Mesothelial cell of epicardium (in vitro differentiated cells): ENCODE measurements at regions not wholly inside any gene's neighbourhood (a gene's known extent, or its start where the extent isn't known, plus 50 kb on each side); places are given as distances from the start of the nearest gene placed in this dataset.

ENCODE experiments used
- DNase-seq, 2 experiments: peaks; one replicate each; pipeline ENCODE4 v3.0.0; 2021; ENCODE audit warnings: low spot score in 2 of 2; ENCODE audit not compliant: unreplicated experiment in 2 of 2
- H3K27ac Mint-ChIP-seq: 2 replicates; pipeline ENCODE4 v1.8.0; 2021; ENCODE audit warnings: mixed read lengths
- H3K27me3 Mint-ChIP-seq: 2 replicates; pipeline ENCODE4 v1.8.0; 2021; ENCODE audit warnings: low read depth, mixed read lengths
- H3K36me3 Mint-ChIP-seq: 2 replicates; pipeline ENCODE4 v1.8.0; 2021; ENCODE audit warnings: mixed read lengths
- H3K4me1 Mint-ChIP-seq: 2 replicates; pipeline ENCODE4 v1.8.0; 2021; ENCODE audit warnings: mixed read lengths
- H3K4me3 Mint-ChIP-seq: 2 replicates; pipeline ENCODE4 v1.8.0; 2021; ENCODE audit warnings: mild to moderate bottlenecking, moderate library complexity, mixed read lengths
- H3K9me3 Mint-ChIP-seq: 2 replicates; pipeline ENCODE4 v1.8.0; 2021; ENCODE audit warnings: mixed read lengths
- CTCF ChIP-seq: fragments of 200-600 bp; sonication (generic); IDR thresholded peaks from one replicate; pipeline ENCODE4 v1.5.0; 2021; ENCODE audit warnings: antibody characterized with exemption; ENCODE audit not compliant: unreplicated experiment

- no peak for TF ChIP-seq CTCF
- peaks cover 17% of the 10 kb centered on the region for H3K27me3 Mint-ChIP-seq
- no peak overlapping the region for H3K27ac Mint-ChIP-seq
- H3K4me1 Mint-ChIP-seq: no peaks in the 10 kb centered on the region
- DNase-seq: no peak
- no peaks in the 10 kb centered on the region for H3K9me3 Mint-ChIP-seq
- H3K4me3 Mint-ChIP-seq: no peak overlapping the region
- no peaks in the 10 kb centered on the region for H3K36me3 Mint-ChIP-seq
Observed at GRCh38 chr10:128725531-128725930, 599.3 kb upstream of the MKI67 start.

GRCh38 chr10:128727114-128727513, 600.9 kb upstream of the MKI67 start:
- H3K36me3 Mint-ChIP-seq: no peaks in the 10 kb centered on the region
- peaks cover 17% of the 10 kb centered on the region for H3K27me3 Mint-ChIP-seq
- DNase-seq: no peak
- no peaks in the 10 kb centered on the region for H3K4me1 Mint-ChIP-seq
- H3K9me3 Mint-ChIP-seq: no peaks in the 10 kb centered on the region
- no peak for TF ChIP-seq CTCF
- H3K27ac Mint-ChIP-seq: no peak overlapping the region
- H3K4me3 Mint-ChIP-seq: no peak overlapping the region

- TF ChIP-seq CTCF: no peak
- peaks cover 24% of the 10 kb centered on the region for H3K27me3 Mint-ChIP-seq
- no peaks in the 10 kb centered on the region for H3K36me3 Mint-ChIP-seq
- H3K4me1 Mint-ChIP-seq: peaks cover 4% of the 10 kb centered on the region
- H3K9me3 Mint-ChIP-seq: no peaks in the 10 kb centered on the region
- DNase-seq: no peak
- no peak overlapping the region for H3K4me3 Mint-ChIP-seq
- H3K27ac Mint-ChIP-seq: no peak overlapping the region
Observed at GRCh38 chr10:128729910-128730420, 603.7 kb upstream of the MKI67 start.

DNA sequence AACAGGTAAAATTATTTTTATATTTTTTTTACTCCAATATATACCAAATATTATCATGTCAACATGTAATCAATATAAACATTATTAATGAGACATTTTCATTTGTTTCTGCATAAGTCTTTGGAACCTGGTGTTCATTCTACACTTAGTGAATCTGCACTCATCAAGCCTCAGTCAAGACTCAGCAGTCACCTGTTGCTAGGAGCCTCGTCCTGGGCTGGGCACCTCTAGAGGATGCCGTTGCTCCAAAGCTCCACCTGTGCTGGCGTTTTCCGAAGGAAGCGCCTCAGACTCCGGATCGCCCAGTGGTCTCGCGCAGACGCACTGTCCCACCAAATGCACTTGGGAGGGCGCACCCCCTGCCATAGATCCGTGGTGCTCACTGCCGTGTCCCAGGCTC, 604.7 kb upstream of the MKI67 start:
- Mint-ChIP-seq H3K27ac (no peak overlapping the region), H3K36me3 (no peaks in the 10 kb centered on the region), H3K27me3 (peaks cover 27% of the 10 kb centered on the region), H3K9me3 (no peaks in the 10 kb centered on the region), H3K4me1 (peaks cover 5% of the 10 kb centered on the region), H3K4me3 (no peak overlapping the region)
- TF ChIP-seq CTCF: no peak
- DNase-seq: no peak

GRCh38 chr10:128734161-128734560, 607.9 kb upstream of the MKI67 start:
- Mint-ChIP-seq H3K4me3 (no peak overlapping the region), H3K4me1 (peaks cover 5% of the 10 kb centered on the region), H3K27ac (no peak overlapping the region), H3K27me3 (peaks cover 35% of the 10 kb centered on the region), H3K9me3 (no peaks in the 10 kb centered on the region), H3K36me3 (no peaks in the 10 kb centered on the region)
- TF ChIP-seq CTCF: no peak
- no peak for DNase-seq

- no peak overlapping the region for H3K27ac Mint-ChIP-seq
- H3K4me1 Mint-ChIP-seq: peaks cover 5% of the 10 kb centered on the region
- no peak for DNase-seq
- H3K36me3 Mint-ChIP-seq: no peaks in the 10 kb centered on the region
- no peaks in the 10 kb centered on the region for H3K9me3 Mint-ChIP-seq
- peaks cover 39% of the 10 kb centered on the region for H3K27me3 Mint-ChIP-seq
- TF ChIP-seq CTCF: no peak
- no peak overlapping the region for H3K4me3 Mint-ChIP-seq
Observed at GRCh38 chr10:128734734-128735133, 608.5 kb upstream of the MKI67 start.
